H1 (cell line): ENCODE measurements at regions not wholly inside any gene's neighbourhood (a gene's known extent, or its start where the extent isn't known, plus 50 kb on each side); places are given as distances from the start of the nearest gene placed in this dataset.

ENCODE experiments used
- CTCF ChIA-PET: fragments of 300-600 bp; sonication (Branson Sonifier 250); formaldehyde crosslinking; loops from one replicate; lab custom pipeline; 2021; ENCODE audit not compliant: partially characterized antibody; lab: Charles Lee
- POLR2A ChIA-PET: fragments of 300-600 bp; sonication (Branson Sonifier 250); formaldehyde crosslinking; loops from one replicate; lab custom pipeline; 2021; ENCODE audit warnings: inconsistent platforms; ENCODE audit not compliant: partially characterized antibody; lab: Charles Lee
- DNase-seq, 2 experiments: peaks; one replicate each; pipeline versions ENCODE4 v3.0.0 to v3.0.0-alpha.2; 2010 to 2022; ENCODE audit warnings: low spot score in 2 of 2, low read depth in 1 of 2, mixed read lengths in 1 of 2
- FAIRE-seq: peaks from 2 replicates; lab custom pipeline; 2011; peaks lifted over from hg19 to GRCh38; lab: Jason Lieb, UNC
- H2AFZ ChIP-seq: 2 replicates; pipeline ENCODE4 v1.8.1; 2012; ENCODE audit warnings: low read length, inconsistent platforms
- H2AK5ac ChIP-seq: 2 replicates; pipeline ENCODE4 v1.6.1; 2013; ENCODE audit warnings: low read depth, low read length
- H2BK120ac ChIP-seq: replicated peaks from 2 replicates; pipeline ENCODE3; 2013; ENCODE audit warnings: low read depth, low read length, inconsistent platforms
- H2BK12ac ChIP-seq: 2 replicates; pipeline ENCODE4 v1.6.1; 2013; ENCODE audit warnings: low read depth, low read length
- H2BK15ac ChIP-seq: 2 replicates; pipeline ENCODE4 v1.6.1; 2013; ENCODE audit warnings: low read length
- H2BK20ac ChIP-seq: 2 replicates; pipeline ENCODE4 v1.6.1; 2013; ENCODE audit warnings: low read length
- H2BK5ac ChIP-seq: 2 replicates; pipeline ENCODE4 v1.6.1; 2013; ENCODE audit warnings: low read depth, low read length
- H3K14ac ChIP-seq: 2 replicates; pipeline ENCODE4 v1.6.1; 2013; ENCODE audit warnings: inconsistent platforms; ENCODE audit not compliant: insufficient read length
- H3K18ac ChIP-seq: 2 replicates; pipeline ENCODE4 v1.6.1; 2013; ENCODE audit warnings: low read length; ENCODE audit errors: extremely low read depth
- H3K23ac ChIP-seq: 2 replicates; pipeline ENCODE4 v1.6.1; 2013; ENCODE audit warnings: inconsistent platforms; ENCODE audit not compliant: insufficient read length
- H3K23me2 ChIP-seq: 2 replicates; pipeline ENCODE4 v1.6.1; 2013; ENCODE audit warnings: low read depth, low read length
- H3K27ac ChIP-seq: 2 replicates; pipeline ENCODE4 v1.6.1; 2011; ENCODE audit warnings: low read depth, low read length, inconsistent platforms
- H3K27me3 ChIP-seq, 4 experiments: replicated peaks in 1 of 4; 1 replicate in 1 of 4; 2 replicates in 3 of 4; pipeline versions ENCODE4 v1.6.1 to v1.8.1; 2011 to 2013; ENCODE audit warnings: low read length in 3 of 4, mild to moderate bottlenecking in 3 of 4, inconsistent platforms in 2 of 4, mixed read lengths in 2 of 4, moderate library complexity in 1 of 4; ENCODE audit not compliant: control insufficient read depth in 3 of 4, insufficient read depth in 3 of 4; ENCODE audit errors: extremely low read depth in 1 of 4
- H3K36me3 ChIP-seq, 4 experiments: 2 replicates each; pipeline versions ENCODE4 v1.6.1 to v1.8.1; 2011 to 2013; ENCODE audit warnings: mild to moderate bottlenecking in 4 of 4, low read length in 3 of 4, moderate library complexity in 2 of 4, control low read depth in 1 of 4, inconsistent platforms in 1 of 4; ENCODE audit not compliant: insufficient read depth in 4 of 4, control insufficient read depth in 2 of 4
- H3K4ac ChIP-seq: replicated peaks from 2 replicates; pipeline ENCODE3; 2013; ENCODE audit warnings: low read length, low read depth, mixed read lengths, inconsistent platforms; ENCODE audit not compliant: insufficient read length
- H3K4me1 ChIP-seq, 4 experiments: replicated peaks in 1 of 4; 1 replicate in 1 of 4; 2 replicates in 3 of 4; pipeline versions ENCODE4 v1.6.1 to v1.8.1; 2011 to 2013; ENCODE audit warnings: low read length in 3 of 4, inconsistent platforms in 2 of 4, mixed read lengths in 1 of 4; ENCODE audit not compliant: insufficient read depth in 4 of 4, control insufficient read depth in 3 of 4
- H3K4me2 ChIP-seq, 2 experiments: 2 replicates each; pipeline versions ENCODE4 v1.6.1 to v1.8.1; 2011 to 2013; ENCODE audit warnings: low read depth in 2 of 2, low read length in 2 of 2, control low read depth in 1 of 2, inconsistent platforms in 1 of 2, mild to moderate bottlenecking in 1 of 2; ENCODE audit not compliant: insufficient read depth in 1 of 2
- H3K4me3 ChIP-seq, 4 experiments: fragments of 200-600, 300-600 bp in 1 of 4; sonication (generic), shearing (Covaris generic), sonication (Bioruptor Twin) in 1 of 4; 2 replicates each; pipeline versions ENCODE4 v1.5.1 to v1.8.1; 2011 to 2016; ENCODE audit warnings: low read length in 4 of 4, low read depth in 3 of 4, control low read depth in 2 of 4, inconsistent platforms in 2 of 4, mild to moderate bottlenecking in 2 of 4, mixed read lengths in 1 of 4, moderate library complexity in 1 of 4; ENCODE audit not compliant: insufficient read depth in 2 of 4; ENCODE audit errors: extremely low read depth in 1 of 4
- H3K56ac ChIP-seq: replicated peaks from 2 replicates; pipeline ENCODE3; 2013; ENCODE audit warnings: low read depth, mild to moderate bottlenecking, mixed read lengths, low read length, inconsistent platforms; ENCODE audit not compliant: insufficient read length
- H3K79me1 ChIP-seq: 2 replicates; pipeline ENCODE4 v1.6.1; 2013; ENCODE audit warnings: low read depth, low read length, control low read depth
- H3K79me2 ChIP-seq, 2 experiments: 2 replicates each; pipeline versions ENCODE4 v1.6.1 to v1.8.1; 2012 to 2013; ENCODE audit warnings: low read length in 2 of 2, mild to moderate bottlenecking in 2 of 2, inconsistent platforms in 1 of 2; ENCODE audit not compliant: insufficient read depth in 2 of 2, control insufficient read depth in 1 of 2
- H3K9ac ChIP-seq, 4 experiments: replicated peaks in 1 of 4; 1 replicate in 1 of 4; 2 replicates in 3 of 4; pipeline versions ENCODE4 v1.6.1 to v1.8.1; 2011 to 2013; ENCODE audit warnings: low read depth in 3 of 4, low read length in 3 of 4, control low read depth in 2 of 4, mild to moderate bottlenecking in 2 of 4, moderate library complexity in 2 of 4, inconsistent platforms in 1 of 4; ENCODE audit errors: extremely low read depth in 1 of 4
- H3K9me3 ChIP-seq, 2 experiments: 2 replicates each; pipeline versions ENCODE4 v1.6.1 to v1.8.1; 2012 to 2013; ENCODE audit warnings: mild to moderate bottlenecking in 2 of 2, moderate library complexity in 2 of 2, control low read depth in 1 of 2, inconsistent platforms in 1 of 2, low read depth in 1 of 2, low read length in 1 of 2, mixed read lengths in 1 of 2; ENCODE audit not compliant: insufficient read depth in 2 of 2
- H4K20me1 ChIP-seq, 2 experiments: replicated peaks in 1 of 2; 2 replicates each; pipeline versions ENCODE3 to v1.8.1; 2011 to 2013; ENCODE audit warnings: inconsistent platforms in 2 of 2, low read length in 2 of 2, mild to moderate bottlenecking in 1 of 2; ENCODE audit not compliant: insufficient read depth in 2 of 2, control insufficient read depth in 1 of 2
- H4K5ac ChIP-seq: 2 replicates; pipeline ENCODE4 v1.6.1; 2013; ENCODE audit warnings: low read length, low read depth, mixed read lengths, inconsistent platforms; ENCODE audit not compliant: insufficient read length
- H4K8ac ChIP-seq: 2 replicates; pipeline ENCODE4 v1.8.0; 2013; ENCODE audit warnings: mild to moderate bottlenecking, moderate library complexity, low read length, inconsistent platforms; ENCODE audit not compliant: insufficient read depth; ENCODE audit errors: extremely low read depth
- H4K91ac ChIP-seq: replicated peaks from 2 replicates; pipeline ENCODE3; 2013; ENCODE audit warnings: low read length, mixed read lengths, inconsistent platforms; ENCODE audit not compliant: insufficient read length
- CTBP2 ChIP-seq: IDR thresholded peaks from 2 replicates; pipeline ENCODE4 v1.7.0; 2011; ENCODE audit warnings: borderline replicate concordance, mild to moderate bottlenecking, moderate library complexity, mixed read lengths, low read length; ENCODE audit not compliant: insufficient read depth, insufficient read length
- GTF2F1 ChIP-seq: IDR thresholded peaks from 2 replicates; pipeline ENCODE4 v1.6.1; 2012; ENCODE audit warnings: low read depth, low read length, improper control_type of control experiment, borderline replicate concordance
- JUN ChIP-seq: IDR thresholded peaks from 2 replicates; pipeline ENCODE4 v1.6.1; 2011; ENCODE audit warnings: low read depth, mild to moderate bottlenecking, improper control_type of control experiment, low read length
- JUND ChIP-seq: IDR thresholded peaks from 2 replicates; pipeline ENCODE4 v1.6.1; 2011; ENCODE audit warnings: mild to moderate bottlenecking, improper control_type of control experiment, low read length
- KDM5A ChIP-seq: fragments of 200-600 bp; IDR thresholded peaks from 2 replicates; pipeline ENCODE4 v1.7.1; 2012; ENCODE audit warnings: mild to moderate bottlenecking, low read length, inconsistent platforms, mixed read lengths
- POLR2A ChIP-seq, 2 experiments: IDR thresholded peaks; 1 replicate in 1 of 2; 2 replicates in 1 of 2; pipeline ENCODE4 v1.6.1; 2011; ENCODE audit warnings: low read depth in 2 of 2, low read length in 2 of 2, mild to moderate bottlenecking in 2 of 2; ENCODE audit errors: control extremely low read depth in 1 of 2
- POLR2AphosphoS5 ChIP-seq: IDR thresholded peaks from 2 replicates; pipeline ENCODE4 v1.6.1; 2011; ENCODE audit warnings: low read depth, low read length
- RNF2 ChIP-seq: fragments of 200-900, 300-1000 bp; sonication (generic); IDR thresholded peaks from 2 replicates; pipeline ENCODE4 v1.7.1; 2016; ENCODE audit warnings: borderline replicate concordance, low read depth, mild to moderate bottlenecking, antibody characterized with exemption, low read length; ENCODE audit not compliant: poor library complexity, severe bottlenecking; ENCODE audit errors: missing control alignments
- SAP30 ChIP-seq: fragments of 300-600 bp; sonication (generic); IDR thresholded peaks from 2 replicates; pipeline ENCODE4 v1.7.1; 2012; ENCODE audit warnings: low read length, moderate library complexity, mild to moderate bottlenecking, inconsistent platforms; ENCODE audit not compliant: insufficient read depth, insufficient replicate concordance
- SIN3A ChIP-seq, 2 experiments: IDR thresholded peaks in 1 of 2; conservative IDR thresholded peaks in 1 of 2; 2 replicates each; pipeline ENCODE4 v1.6.1; 2011 to 2012; ENCODE audit warnings: low read length in 2 of 2, improper control_type of control experiment in 1 of 2, low read depth in 1 of 2, mild to moderate bottlenecking in 1 of 2
- SIRT6 ChIP-seq: IDR thresholded peaks from one replicate; pipeline ENCODE4 v1.7.1; 2012; ENCODE audit warnings: low read length, inconsistent platforms
- SIX5 ChIP-seq: IDR thresholded peaks from 2 replicates; pipeline ENCODE4 v1.6.1; 2011; ENCODE audit warnings: mild to moderate bottlenecking, low read depth, low read length
- SP1 ChIP-seq: IDR thresholded peaks from 2 replicates; pipeline ENCODE4 v1.6.1; 2011; ENCODE audit warnings: low read depth, low read length
- SRF ChIP-seq: IDR thresholded peaks from 2 replicates; pipeline ENCODE4 v1.6.1; 2011; ENCODE audit warnings: mild to moderate bottlenecking, low read depth, low read length, moderate library complexity
- SUZ12 ChIP-seq: fragments of 200-600 bp; sonication (generic); IDR thresholded peaks from 2 replicates; pipeline ENCODE4 v1.6.1; 2012; ENCODE audit warnings: mild to moderate bottlenecking, inconsistent platforms, low read length, moderate library complexity, mixed read lengths
- TCF12 ChIP-seq: IDR thresholded peaks from 2 replicates; pipeline ENCODE4 v1.6.1; 2011; ENCODE audit warnings: low read depth, mild to moderate bottlenecking, low read length
- YY1 ChIP-seq: IDR thresholded peaks from 2 replicates; pipeline ENCODE4 v1.6.1; 2011; ENCODE audit warnings: low read depth, mild to moderate bottlenecking, low read length

DNA sequence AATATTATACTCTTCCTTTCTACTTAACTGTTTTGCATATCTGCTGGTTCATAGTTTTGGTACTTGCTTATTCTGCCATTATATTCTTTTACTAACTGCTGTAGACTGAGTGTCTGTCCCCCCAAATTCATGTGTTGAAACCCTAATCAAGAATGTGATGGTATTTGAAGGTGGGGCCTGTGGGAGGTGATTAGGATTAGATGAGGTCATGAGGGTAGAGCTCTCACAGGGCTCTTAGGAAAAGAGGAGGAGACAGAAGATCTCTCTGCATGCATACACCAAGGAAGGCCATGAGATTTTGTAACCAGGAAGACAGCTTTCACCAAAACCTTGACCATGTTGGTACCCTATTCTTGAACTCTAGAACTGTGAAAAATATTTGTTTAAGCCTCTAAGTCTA lies 354.1 kb upstream of the B3GALT2 start:
- H3K9ac ChIP-seq: no peak overlapping the region
- DNase-seq (no peak), FAIRE-seq (no peak)
- H3K4me1 ChIP-seq: peaks cover 0 to 6% (median 2%) of the 10 kb centered on the region in 4 experiments; a peak in 1 of 7 replicates
- H2BK15ac ChIP-seq: no peak overlapping the region
- no peak overlapping the region for H2AFZ ChIP-seq
- H3K4me3 ChIP-seq: no peak overlapping the region
- H3K9me3 ChIP-seq: no peaks in the 10 kb centered on the region
- no peak overlapping the region for H4K5ac ChIP-seq
- no peak overlapping the region for H3K14ac ChIP-seq
- ChIA-PET CTCF (interaction anchor here (0.9 to 1.3 kb wide), 2 partner anchors 8 to 13 kb away, joined by 3 to 4 read pairs; no protein-coding TSS in a partner anchor), POLR2A (no interaction called here)
- no peaks in the 10 kb centered on the region for H4K20me1 ChIP-seq
- H3K36me3 ChIP-seq: no peaks in the 10 kb centered on the region
- H3K4ac ChIP-seq: no peak overlapping the region
- H2BK12ac ChIP-seq: no peak overlapping the region
- H4K8ac ChIP-seq: no peak overlapping the region
- H3K27ac ChIP-seq: no peak overlapping the region
- no peak overlapping the region for H2BK20ac ChIP-seq
- H3K23me2 ChIP-seq: no peaks in the 10 kb centered on the region
- no peak overlapping the region for H2AK5ac ChIP-seq
- H2BK120ac ChIP-seq: no peak overlapping the region
- no peaks in the 10 kb centered on the region for H3K79me1 ChIP-seq
- no peak overlapping the region for H2BK5ac ChIP-seq
- H3K4me2 ChIP-seq: no peak overlapping the region
- no peak overlapping the region for H4K91ac ChIP-seq
- no peak overlapping the region for H3K18ac ChIP-seq
- no peak overlapping the region for H3K23ac ChIP-seq
- no peaks in the 10 kb centered on the region for H3K27me3 ChIP-seq
- no peaks in the 10 kb centered on the region for H3K79me2 ChIP-seq
- H3K56ac ChIP-seq: no peak overlapping the region
- TF ChIP-seq KDM5A: no peak
- no peak for TF ChIP-seq SP1
- TF ChIP-seq SIRT6: no peak
- TF ChIP-seq SAP30: no peak
- no peak for TF ChIP-seq POLR2AphosphoS5
- TF ChIP-seq SRF: no peak
- no peak for TF ChIP-seq SUZ12
- no peak for TF ChIP-seq RNF2
- no peak for TF ChIP-seq JUN
- no peak for TF ChIP-seq SIX5
- no peak for TF ChIP-seq GTF2F1
- TF ChIP-seq TCF12: no peak
- TF ChIP-seq POLR2A (IDR thresholded peaks at IDR 0.05; ENCODE audit: control extremely low read depth in 1 of 2, low read depth in 2 of 2, low read length in 2 of 2): no peak
- TF ChIP-seq CTBP2: no peak
- TF ChIP-seq SIN3A (conservative IDR thresholded peaks at IDR 0.05 in 1 of 2, IDR thresholded peaks at IDR 0.05 in 1 of 2; ENCODE audit: low read depth in 1 of 2, low read length in 2 of 2): no peak
- no peak for TF ChIP-seq JUND
- TF ChIP-seq YY1: no peak
